ENCODE measurements at regions not wholly inside any gene's neighbourhood (a gene's known extent, or its start where the extent isn't known, plus 50 kb on each side); places are given as distances from the start of the nearest gene placed in this dataset.

GRCh38 chr3:162206648-162207047 is 710.0 kb downstream of the OTOL1 start:
- no peak for DNase-seq

GRCh38 chr3:162211470-162211869 is 714.9 kb downstream of the OTOL1 start:
- peak; percentile 8 for DNase-seq

- DNase-seq: no peak
Measured at GRCh38 chr3:162213196-162213595, 716.6 kb downstream of the OTOL1 start.

GRCh38 chr3:162213956-162214355 is 717.3 kb downstream of the OTOL1 start:
- peak; percentile 9 for DNase-seq

GRCh38 chr3:162217647-162218046 is 721.0 kb downstream of the OTOL1 start:
- peak; percentile 21 for DNase-seq

GRCh38 chr3:162218479-162218878 is 721.9 kb downstream of the OTOL1 start:
- DNase-seq: no peak

GRCh38 chr3:162224746-162225145 is 728.1 kb downstream of the OTOL1 start:
- DNase-seq: peak; percentile 45

- DNase-seq: no peak
Measured at GRCh38 chr3:162236949-162237348, 740.3 kb downstream of the OTOL1 start.

GRCh38 chr3:162250782-162251181 is 754.2 kb downstream of the OTOL1 start:
- DNase-seq: no peak

- no peak for DNase-seq
Measured at GRCh38 chr3:162262129-162262528, 765.5 kb downstream of the OTOL1 start.

GRCh38 chr3:162263596-162263995 is 767.0 kb downstream of the OTOL1 start:
- no peak for DNase-seq

- DNase-seq: no peak
Measured at GRCh38 chr3:162269636-162270458, 773.2 kb downstream of the OTOL1 start.

- DNase-seq: peak; percentile 4
Measured at GRCh38 chr3:162274070-162274469, 777.5 kb downstream of the OTOL1 start.

- no peak for DNase-seq
Measured at GRCh38 chr3:162278834-162279233, 782.2 kb downstream of the OTOL1 start.

GRCh38 chr3:162285259-162285658 is 788.7 kb downstream of the OTOL1 start:
- DNase-seq: no peak

GRCh38 chr3:162287600-162287999 is 791.0 kb downstream of the OTOL1 start:
- DNase-seq: no peak

GRCh38 chr3:162292409-162292808 is 795.8 kb downstream of the OTOL1 start:
- DNase-seq: no peak

GRCh38 chr3:162295323-162295983 is 798.8 kb downstream of the OTOL1 start:
- peak; percentile 97 for DNase-seq

GRCh38 chr3:162302983-162303624 is 806.5 kb downstream of the OTOL1 start:
- peak; percentile 10 for DNase-seq

- no peak for DNase-seq
Measured at GRCh38 chr3:162317046-162317445, 820.4 kb downstream of the OTOL1 start.

- DNase-seq: no peak
Measured at GRCh38 chr3:162328649-162329048, 832.0 kb downstream of the OTOL1 start.

GRCh38 chr3:162329514-162329913 is 832.9 kb downstream of the OTOL1 start:
- no peak for DNase-seq

- DNase-seq: peak; percentile 24
Measured at GRCh38 chr3:162332344-162332743, 835.7 kb downstream of the OTOL1 start.

GRCh38 chr3:162334537-162334936 is 837.9 kb downstream of the OTOL1 start:
- no peak for DNase-seq

Data from fibroblast of skin of abdomen (primary cell).